ENCODE measurements at regions not wholly inside any gene's neighbourhood (a gene's known extent, or its start where the extent isn't known, plus 50 kb on each side); places are given as distances from the start of the nearest gene placed in this dataset.
A peak's percentile ranks its signal among the peaks of the same experiment; 100 is the strongest.

GRCh38 chr6:2579241-2579761, 171.4 kb downstream of the MYLK4 start:
- Histone ChIP-seq H2AFZ (ENCODE audit: low read length) (no peak overlapping the region), H2BK12ac (ENCODE audit: low read length) (no peak overlapping the region)
- WGBS, 2 donors (ENCODE audit: extremely low coverage in 2 of 2, insufficient read length in 2 of 2, insufficient replicate concordance in 1 of 2) = no CpG with 5 or more reads among the region's 16 CpGs

GRCh38 chr6:2578767-2579166, 172.0 kb downstream of the MYLK4 start:
- Histone ChIP-seq H2BK15ac (ENCODE audit: low read length) (no peak overlapping the region), H3K79me1 (ENCODE audit: low read depth, low read length) (no peaks in the 10 kb centered on the region), H3K27me3 (ENCODE audit: control insufficient read depth in 3 of 3, insufficient read depth in 3 of 3, low read depth in 1 of 3, low read length in 3 of 3) (no peaks in the 10 kb centered on the region), H3K14ac (ENCODE audit: low read length) (no peak overlapping the region), H4K8ac (ENCODE audit: low read depth, low read length) (no peak overlapping the region), H3K4me2 (ENCODE audit: insufficient read depth, low read length, poor library complexity, severe bottlenecking) (no peak overlapping the region), H3K4me1 (ENCODE audit: control insufficient read depth in 2 of 2, insufficient read depth in 1 of 2, low read depth in 1 of 2, low read length in 2 of 2) (peaks cover 0 to 2% of the 10 kb centered on the region in 2 donors), H4K91ac (ENCODE audit: low read depth, low read length, poor library complexity) (no peak overlapping the region), H2BK5ac (ENCODE audit: low read length) (no peak overlapping the region), H2BK120ac (ENCODE audit: low read depth, low read length) (no peak overlapping the region), H3K27ac (replicated peaks; ENCODE audit: low read length) (no peak overlapping the region), H3K9ac (ENCODE audit: low read depth, low read length, poor library complexity) (no peak overlapping the region), H3K9me3 (replicated peaks in 1 of 2; ENCODE audit: control insufficient read depth in 2 of 2, insufficient read depth in 1 of 2, low read depth in 1 of 2, low read length in 2 of 2) (no peaks in the 10 kb centered on the region), H2AK5ac (ENCODE audit: low read depth, low read length) (no peak overlapping the region), H3K23ac (ENCODE audit: low read depth, low read length, poor library complexity) (no peak overlapping the region), H3K4ac (ENCODE audit: low read length) (no peak overlapping the region), H3K36me3 (replicated peaks in 1 of 2; ENCODE audit: control insufficient read depth in 2 of 2, insufficient read depth in 2 of 2, low read length in 2 of 2) (no peaks in the 10 kb centered on the region), H3K4me3 (ENCODE audit: low read length in 2 of 2) (no peak overlapping the region), H2BK12ac (ENCODE audit: low read length) (no peak overlapping the region), H3K18ac (ENCODE audit: low read length) (no peak overlapping the region), H2AFZ (ENCODE audit: low read length) (no peak overlapping the region)
- DNase-seq (ENCODE audit: low spot score) = no peak
- WGBS, 2 donors (ENCODE audit: extremely low coverage in 2 of 2, insufficient read length in 2 of 2, insufficient replicate concordance in 1 of 2) = no CpG with 5 or more reads among the region's 2 CpGs

More at GRCh38 chr6:2579241-2579761, 171.4 kb downstream of the MYLK4 start:
- no peak overlapping the region for H2BK120ac ChIP-seq (ENCODE audit: low read depth, low read length)
- H3K18ac ChIP-seq (ENCODE audit: low read length) = no peak overlapping the region
- H3K9ac ChIP-seq (ENCODE audit: low read depth, low read length, poor library complexity) = no peak overlapping the region
- no peaks in the 10 kb centered on the region for H3K27me3 ChIP-seq (ENCODE audit: control insufficient read depth in 3 of 3, insufficient read depth in 3 of 3, low read depth in 1 of 3, low read length in 3 of 3)
- no peaks in the 10 kb centered on the region for H3K9me3 ChIP-seq (replicated peaks in 1 of 2; ENCODE audit: control insufficient read depth in 2 of 2, insufficient read depth in 1 of 2, low read depth in 1 of 2, low read length in 2 of 2)
- H3K4me1 ChIP-seq (ENCODE audit: control insufficient read depth in 2 of 2, insufficient read depth in 1 of 2, low read depth in 1 of 2, low read length in 2 of 2) = peaks cover 0 to 2% of the 10 kb centered on the region in 2 donors
- DNase-seq (ENCODE audit: low spot score) = no peak
- no peak overlapping the region for H3K4ac ChIP-seq (ENCODE audit: low read length)
- no peaks in the 10 kb centered on the region for H3K79me1 ChIP-seq (ENCODE audit: low read depth, low read length)
- no peak overlapping the region for H3K4me3 ChIP-seq (ENCODE audit: low read length in 2 of 2)
- no peak overlapping the region for H3K4me2 ChIP-seq (ENCODE audit: insufficient read depth, low read length, poor library complexity, severe bottlenecking)
- H3K27ac ChIP-seq (replicated peaks; ENCODE audit: low read length) = no peak overlapping the region
- H3K23ac ChIP-seq (ENCODE audit: low read depth, low read length, poor library complexity) = no peak overlapping the region
- H4K8ac ChIP-seq (ENCODE audit: low read depth, low read length) = no peak overlapping the region
- H4K91ac ChIP-seq (ENCODE audit: low read depth, low read length, poor library complexity) = no peak overlapping the region
- no peak overlapping the region for H2AK5ac ChIP-seq (ENCODE audit: low read depth, low read length)
- no peak overlapping the region for H2BK5ac ChIP-seq (ENCODE audit: low read length)
- H3K36me3 ChIP-seq (replicated peaks in 1 of 2; ENCODE audit: control insufficient read depth in 2 of 2, insufficient read depth in 2 of 2, low read length in 2 of 2) = no peaks in the 10 kb centered on the region
- H2BK15ac ChIP-seq (ENCODE audit: low read length) = no peak overlapping the region
- no peak overlapping the region for H3K14ac ChIP-seq (ENCODE audit: low read length)

GRCh38 chr6:2576499-2576898, 174.2 kb downstream of the MYLK4 start:
- no peak overlapping the region for H3K4me2 ChIP-seq (ENCODE audit: insufficient read depth, low read length, poor library complexity, severe bottlenecking)
- no peaks in the 10 kb centered on the region for H3K9me3 ChIP-seq (replicated peaks in 1 of 2; ENCODE audit: control insufficient read depth in 2 of 2, insufficient read depth in 1 of 2, low read depth in 1 of 2, low read length in 2 of 2)
- H3K4me3 ChIP-seq (ENCODE audit: low read length in 2 of 2) = no peak overlapping the region
- H3K23ac ChIP-seq (ENCODE audit: low read depth, low read length, poor library complexity) = no peak overlapping the region
- no peak overlapping the region for H3K9ac ChIP-seq (ENCODE audit: low read depth, low read length, poor library complexity)
- peaks cover 0 to 2% of the 10 kb centered on the region in 2 donors for H3K4me1 ChIP-seq (ENCODE audit: control insufficient read depth in 2 of 2, insufficient read depth in 1 of 2, low read depth in 1 of 2, low read length in 2 of 2)
- H2AK5ac ChIP-seq (ENCODE audit: low read depth, low read length) = no peak overlapping the region
- no peak overlapping the region for H4K91ac ChIP-seq (ENCODE audit: low read depth, low read length, poor library complexity)
- no peak overlapping the region for H2BK12ac ChIP-seq (ENCODE audit: low read length)
- H3K36me3 ChIP-seq (replicated peaks in 1 of 2; ENCODE audit: control insufficient read depth in 2 of 2, insufficient read depth in 2 of 2, low read length in 2 of 2) = no peaks in the 10 kb centered on the region
- H3K27ac ChIP-seq (replicated peaks; ENCODE audit: low read length) = no peak overlapping the region
- no peaks in the 10 kb centered on the region for H3K27me3 ChIP-seq (ENCODE audit: control insufficient read depth in 3 of 3, insufficient read depth in 3 of 3, low read depth in 1 of 3, low read length in 3 of 3)
- DNase-seq (ENCODE audit: low spot score) = no peak
- no peak overlapping the region for H2BK15ac ChIP-seq (ENCODE audit: low read length)
- H2BK5ac ChIP-seq (ENCODE audit: low read length) = no peak overlapping the region
- H3K18ac ChIP-seq (ENCODE audit: low read length) = peak overlapping the region; percentile 80
- H2AFZ ChIP-seq (ENCODE audit: low read length) = no peak overlapping the region
- no peaks in the 10 kb centered on the region for H3K79me1 ChIP-seq (ENCODE audit: low read depth, low read length)
- H4K8ac ChIP-seq (ENCODE audit: low read depth, low read length) = no peak overlapping the region
- no peak overlapping the region for H3K14ac ChIP-seq (ENCODE audit: low read length)
- WGBS, 2 donors (ENCODE audit: extremely low coverage in 2 of 2, insufficient read length in 2 of 2, insufficient replicate concordance in 1 of 2) = no CpG with 5 or more reads among the region's 3 CpGs
- H3K4ac ChIP-seq (ENCODE audit: low read length) = no peak overlapping the region
- H2BK120ac ChIP-seq (ENCODE audit: low read depth, low read length) = no peak overlapping the region

GRCh38 chr6:2575236-2575635, 175.5 kb downstream of the MYLK4 start:
- H3K23ac ChIP-seq (ENCODE audit: low read depth, low read length, poor library complexity) = no peak overlapping the region
- H3K36me3 ChIP-seq (replicated peaks in 1 of 2; ENCODE audit: control insufficient read depth in 2 of 2, insufficient read depth in 2 of 2, low read length in 2 of 2) = no peaks in the 10 kb centered on the region
- no peak overlapping the region for H2AFZ ChIP-seq (ENCODE audit: low read length)
- no peak overlapping the region for H2BK15ac ChIP-seq (ENCODE audit: low read length)
- H2AK5ac ChIP-seq (ENCODE audit: low read depth, low read length) = no peak overlapping the region
- no peak overlapping the region for H4K8ac ChIP-seq (ENCODE audit: low read depth, low read length)
- H4K91ac ChIP-seq (ENCODE audit: low read depth, low read length, poor library complexity) = no peak overlapping the region
- H3K9ac ChIP-seq (ENCODE audit: low read depth, low read length, poor library complexity) = no peak overlapping the region
- H3K4me1 ChIP-seq (ENCODE audit: control insufficient read depth in 2 of 2, insufficient read depth in 1 of 2, low read depth in 1 of 2, low read length in 2 of 2) = peaks cover 0 to 2% of the 10 kb centered on the region in 2 donors
- no peak overlapping the region for H2BK120ac ChIP-seq (ENCODE audit: low read depth, low read length)
- H3K79me1 ChIP-seq (ENCODE audit: low read depth, low read length) = no peaks in the 10 kb centered on the region
- no peak overlapping the region for H2BK5ac ChIP-seq (ENCODE audit: low read length)
- no peaks in the 10 kb centered on the region for H3K27me3 ChIP-seq (ENCODE audit: control insufficient read depth in 3 of 3, insufficient read depth in 3 of 3, low read depth in 1 of 3, low read length in 3 of 3)
- no peaks in the 10 kb centered on the region for H3K9me3 ChIP-seq (replicated peaks in 1 of 2; ENCODE audit: control insufficient read depth in 2 of 2, insufficient read depth in 1 of 2, low read depth in 1 of 2, low read length in 2 of 2)
- no peak overlapping the region for H3K14ac ChIP-seq (ENCODE audit: low read length)
- no CpG with 5 or more reads among the region's 5 CpGs for WGBS, 2 donors (ENCODE audit: extremely low coverage in 2 of 2, insufficient read length in 2 of 2, insufficient replicate concordance in 1 of 2)
- H3K18ac ChIP-seq (ENCODE audit: low read length) = no peak overlapping the region
- DNase-seq (ENCODE audit: low spot score) = no peak
- H3K4me3 ChIP-seq (ENCODE audit: low read length in 2 of 2) = no peak overlapping the region
- H3K27ac ChIP-seq (replicated peaks; ENCODE audit: low read length) = no peak overlapping the region
- no peak overlapping the region for H2BK12ac ChIP-seq (ENCODE audit: low read length)
- no peak overlapping the region for H3K4ac ChIP-seq (ENCODE audit: low read length)
- no peak overlapping the region for H3K4me2 ChIP-seq (ENCODE audit: insufficient read depth, low read length, poor library complexity, severe bottlenecking)
